ENCODE measurements at regions not wholly inside any gene's neighbourhood (a gene's known extent, or its start where the extent isn't known, plus 50 kb on each side); places are given as distances from the start of the nearest gene placed in this dataset.

DNA sequence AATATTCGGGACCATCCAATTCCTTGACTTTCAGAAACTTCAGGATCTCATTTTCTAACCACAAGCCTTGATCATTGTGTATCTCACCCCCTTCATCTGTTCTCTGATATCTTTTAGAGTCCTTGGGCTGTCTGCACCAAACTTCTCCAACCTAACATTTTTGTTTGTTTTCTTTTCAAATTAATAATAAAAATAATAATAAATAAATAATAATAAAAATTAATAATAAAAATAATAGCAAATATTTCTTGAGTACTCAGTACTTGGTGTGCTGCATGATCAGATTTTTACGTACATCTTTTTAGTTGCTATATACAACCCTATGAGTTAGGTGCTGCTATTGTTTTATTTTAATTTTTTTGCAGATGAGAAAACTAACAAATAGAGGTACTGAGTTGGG, 70.2 kb upstream of the TPRG1 start:
- intact Hi-C loops (cut with DNase I), result no loop called here
- Histone ChIP-seq H3K36me3 (no peaks in the 10 kb centered on the region), H3K27ac (no peak overlapping the region), H3K9me3 (no peaks in the 10 kb centered on the region), H3K4me3 (no peak overlapping the region), H3K27me3 (no peaks in the 10 kb centered on the region), H3K4me1 (peaks cover 0 to 29% (median 12%) of the 10 kb centered on the region in 9 donors)
- TF ChIP-seq, protein P1, sequence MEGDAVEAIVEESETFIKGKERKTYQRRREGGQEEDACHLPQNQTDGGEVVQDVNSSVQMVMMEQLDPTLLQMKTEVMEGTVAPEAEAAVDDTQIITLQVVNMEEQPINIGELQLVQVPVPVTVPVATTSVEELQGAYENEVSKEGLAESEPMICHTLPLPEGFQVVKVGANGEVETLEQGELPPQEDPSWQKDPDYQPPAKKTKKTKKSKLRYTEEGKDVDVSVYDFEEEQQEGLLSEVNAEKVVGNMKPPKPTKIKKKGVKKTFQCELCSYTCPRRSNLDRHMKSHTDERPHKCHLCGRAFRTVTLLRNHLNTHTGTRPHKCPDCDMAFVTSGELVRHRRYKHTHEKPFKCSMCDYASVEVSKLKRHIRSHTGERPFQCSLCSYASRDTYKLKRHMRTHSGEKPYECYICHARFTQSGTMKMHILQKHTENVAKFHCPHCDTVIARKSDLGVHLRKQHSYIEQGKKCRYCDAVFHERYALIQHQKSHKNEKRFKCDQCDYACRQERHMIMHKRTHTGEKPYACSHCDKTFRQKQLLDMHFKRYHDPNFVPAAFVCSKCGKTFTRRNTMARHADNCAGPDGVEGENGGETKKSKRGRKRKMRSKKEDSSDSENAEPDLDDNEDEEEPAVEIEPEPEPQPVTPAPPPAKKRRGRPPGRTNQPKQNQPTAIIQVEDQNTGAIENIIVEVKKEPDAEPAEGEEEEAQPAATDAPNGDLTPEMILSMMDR (IDR thresholded peaks at IDR 0.05), result no peak
- DNase-seq (no peak), ATAC-seq (no peak)
- 92 to 95% methylated on average over 2 of the region's 2 CpGs for WGBS, 2 donors

DNA sequence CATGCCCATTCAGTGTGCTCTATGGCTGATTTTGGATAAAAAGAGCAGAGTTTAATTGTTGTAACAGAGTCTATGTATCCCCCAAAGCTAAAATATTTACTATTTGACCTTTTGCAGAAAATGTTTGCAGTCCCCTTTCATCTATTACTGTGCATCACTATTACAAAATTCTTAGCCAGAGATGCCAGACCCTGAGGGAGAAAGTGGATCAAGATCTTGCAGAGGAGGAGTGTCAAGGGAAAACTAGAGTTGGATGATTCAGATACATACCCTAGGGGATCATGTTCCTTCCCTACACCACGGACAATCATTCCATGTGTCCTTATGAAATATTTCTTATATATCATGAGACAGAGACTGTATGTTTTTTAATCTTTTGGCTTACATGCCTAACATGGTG, 68.6 kb upstream of the TPRG1 start:
- Histone ChIP-seq H3K36me3 (no peaks in the 10 kb centered on the region), H3K9me3 (no peaks in the 10 kb centered on the region), H3K4me1 (peaks cover 0 to 25% (median 8%) of the 10 kb centered on the region in 9 donors), H3K27ac (no peak overlapping the region), H3K27me3 (no peaks in the 10 kb centered on the region), H3K4me3 (no peak overlapping the region)
- 70 to 79% methylated on average over 1 of the region's 1 CpG for WGBS, 2 donors
- ATAC-seq (no peak), DNase-seq (no peak)
- intact Hi-C loops (cut with DNase I), result no loop called here
- TF ChIP-seq, protein P1 (IDR thresholded peaks at IDR 0.05), result no peak

DNA sequence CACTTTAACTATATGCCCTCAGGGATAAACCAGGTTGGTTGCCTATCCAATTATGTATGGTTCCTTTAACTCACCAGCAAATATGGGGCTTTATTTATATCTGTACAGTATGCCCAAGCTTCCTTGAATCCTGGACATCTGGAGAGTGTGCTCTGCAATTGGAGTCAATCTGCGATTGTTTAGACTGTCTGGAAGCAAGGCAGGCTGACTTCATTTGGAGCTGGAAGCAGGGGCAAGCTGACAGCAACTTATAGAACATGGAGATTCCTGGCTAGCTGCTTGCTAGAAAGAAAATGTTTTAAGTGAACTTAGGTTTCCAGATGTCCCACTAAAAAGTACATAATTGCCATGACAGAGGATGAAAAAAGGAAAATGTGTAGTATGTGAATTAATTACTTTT, 63.7 kb upstream of the TPRG1 start:
- intact Hi-C loops (cut with DNase I), result loop anchor here in 1 of 10 donors (5.0 kb wide), 1 partner anchor 789 kb away; no protein-coding TSS in a partner anchor
- ATAC-seq, result no peak
- no peak overlapping the region for H3K4me3 ChIP-seq

DNA sequence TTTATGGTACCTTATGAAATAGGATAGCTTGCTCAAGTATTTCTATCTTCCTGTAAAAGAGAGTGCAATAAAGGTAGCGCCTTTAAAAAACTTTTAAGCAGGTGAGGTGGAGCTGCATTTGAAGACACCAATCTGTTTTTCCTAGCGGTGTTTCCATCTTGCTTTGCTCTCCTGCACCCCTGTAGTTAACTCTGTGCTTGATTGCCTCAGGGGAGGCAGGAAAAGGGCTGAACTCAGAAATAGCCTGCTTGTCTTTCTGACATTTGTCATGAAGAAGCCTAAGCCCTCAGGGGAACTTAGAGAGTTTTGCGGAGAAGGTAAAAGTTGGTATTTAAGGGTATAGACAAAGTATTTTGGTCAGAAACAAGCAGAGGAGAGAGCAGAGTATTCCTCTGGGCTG, 63.0 kb upstream of the TPRG1 start:
- H3K4me1 ChIP-seq, result no peaks in the 10 kb centered on the region
- TF ChIP-seq, protein P1 (IDR thresholded peaks at IDR 0.05), result no peak
- H3K27me3 ChIP-seq, result no peaks in the 10 kb centered on the region
- intact Hi-C loops (cut with DNase I), result loop anchor here in 1 of 10 donors (5.0 kb wide), 1 partner anchor 789 kb away; no protein-coding TSS in a partner anchor
- DNase-seq (no peak), ATAC-seq (no peak)
- no peak overlapping the region for H3K4me3 ChIP-seq
- peaks cover 0 to 24% (median 0%) of the 10 kb centered on the region in 11 donors for H3K9me3 ChIP-seq
- WGBS, 2 donors, result 80 to 81% methylated on average over 3 of the region's 3 CpGs
- H3K36me3 ChIP-seq, result no peaks in the 10 kb centered on the region
- no peak overlapping the region for H3K27ac ChIP-seq

More for the DNA sequence above, 63.7 kb upstream of the TPRG1 start:
- no peak overlapping the region for H3K27ac ChIP-seq
- no peaks in the 10 kb centered on the region for H3K4me1 ChIP-seq
- no peaks in the 10 kb centered on the region for H3K36me3 ChIP-seq
- no peak for DNase-seq
- no peaks in the 10 kb centered on the region for H3K27me3 ChIP-seq
- peaks cover 0 to 24% (median 0%) of the 10 kb centered on the region in 11 donors for H3K9me3 ChIP-seq
- 73 to 84% methylated on average over 1 of the region's 1 CpG for WGBS, 2 donors
- TF ChIP-seq, protein P1 (IDR thresholded peaks at IDR 0.05), result no peak
